AG09319 (cell line): ENCODE measurements at regions not wholly inside any gene's neighbourhood (a gene's known extent, or its start where the extent isn't known, plus 50 kb on each side); places are given as distances from the start of the nearest gene placed in this dataset.

Experiments used
- DNase-seq: peaks from one replicate; pipeline ENCODE4 v3.0.0-alpha.2; 2010; ENCODE audit warnings: low read depth; ENCODE audit errors: extremely low read depth
- CTCF ChIP-seq: IDR thresholded peaks from 2 replicates; pipeline ENCODE4 v1.5.1; 2011; ENCODE audit warnings: low read depth, mild to moderate bottlenecking, inconsistent platforms, low read length, moderate library complexity

GRCh38 chr16:65876056-65876408 lies 490.5 kb upstream of the CDH5 start:
- no peak for DNase-seq
- TF ChIP-seq CTCF = no peak

DNA sequence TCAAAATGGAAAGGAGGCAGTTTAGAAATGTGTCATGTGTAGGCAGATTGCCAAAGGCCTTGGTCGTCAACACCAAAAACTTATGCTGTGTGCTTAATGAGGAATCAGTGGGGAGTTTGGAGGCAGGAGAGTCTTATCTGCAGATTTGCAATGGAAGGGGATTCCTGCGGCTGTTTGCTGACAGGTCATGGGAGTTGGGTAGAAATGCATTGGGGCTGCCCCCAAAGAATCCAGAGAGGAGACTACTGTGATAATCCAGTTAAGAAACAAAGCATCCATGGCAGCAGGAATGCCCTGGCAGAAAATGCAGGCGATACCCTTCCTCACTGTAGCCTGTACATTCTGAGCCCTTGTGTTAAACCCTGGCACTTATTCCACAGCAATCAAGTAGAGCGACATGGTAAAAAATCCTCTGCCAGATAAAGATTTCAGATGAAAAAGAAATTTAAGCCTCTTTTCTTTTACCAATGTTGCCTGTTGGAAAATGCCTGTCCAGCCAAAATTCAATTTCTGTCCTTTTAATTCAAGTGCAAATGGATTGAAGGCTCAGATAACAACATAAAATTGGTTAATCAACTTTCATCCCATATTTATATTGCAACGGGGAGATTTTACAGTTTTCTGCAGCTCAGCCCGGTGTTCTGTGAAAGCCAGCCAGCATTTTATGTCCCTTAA lies 491.0 kb upstream of the CDH5 start:
- no peak for DNase-seq
- no peak for TF ChIP-seq CTCF

DNA sequence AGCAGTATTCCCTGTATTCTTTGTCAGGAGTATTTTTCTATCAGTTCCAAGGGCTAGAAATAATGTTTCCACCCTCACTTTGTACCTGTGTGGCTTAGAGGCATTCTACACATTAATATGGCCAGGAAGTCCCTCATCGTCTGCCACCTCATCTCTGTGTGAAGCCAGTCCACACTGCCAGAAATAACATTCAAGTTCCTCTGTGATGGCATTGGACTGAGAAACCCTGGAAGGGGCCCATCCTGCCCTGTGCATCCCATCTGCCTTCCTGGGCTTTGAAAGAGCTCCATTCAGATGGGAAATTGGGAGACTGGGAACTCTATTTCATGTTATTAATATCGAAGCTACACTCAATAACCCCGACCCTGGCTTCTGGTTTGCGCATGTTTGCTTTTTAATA lies 497.2 kb upstream of the CDH5 start:
- no peak for DNase-seq
- no peak for TF ChIP-seq CTCF

DNA sequence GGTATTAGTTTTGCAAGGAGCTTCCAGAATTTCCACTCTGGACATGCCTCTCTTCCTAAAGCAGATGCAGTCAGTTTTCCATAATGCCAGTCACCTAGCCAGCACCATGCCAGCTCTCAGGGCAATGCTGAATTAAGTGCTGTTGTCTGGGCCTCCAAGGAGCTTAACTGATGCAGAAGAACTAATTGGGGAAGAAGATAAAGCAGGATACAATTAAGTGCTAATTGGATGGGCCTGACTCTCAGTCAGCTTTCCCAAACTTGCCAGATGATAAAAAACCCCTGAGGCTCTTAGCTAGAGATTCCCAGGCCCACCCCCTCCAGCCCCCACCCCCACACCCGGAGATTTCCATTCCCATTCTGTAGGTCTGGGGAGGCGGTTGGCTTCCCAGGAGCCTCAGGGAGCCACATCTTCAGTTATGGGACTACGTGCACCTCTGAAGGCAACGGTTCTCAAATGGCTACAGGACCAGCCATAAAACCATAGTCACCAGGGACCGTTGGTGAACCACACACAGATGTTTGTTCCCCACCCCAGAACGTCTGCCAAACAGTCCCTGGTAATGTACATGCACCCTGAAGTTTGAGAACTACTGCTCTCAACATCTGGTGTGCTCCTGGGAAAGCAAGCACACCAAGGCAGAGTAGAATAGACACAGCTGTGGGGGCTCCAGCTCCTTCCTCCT lies 499.1 kb upstream of the CDH5 start:
- DNase-seq = no peak
- TF ChIP-seq CTCF = no peak

- no peak for TF ChIP-seq CTCF
- no peak for DNase-seq
Observed at GRCh38 chr16:65863236-65863635, 503.3 kb upstream of the CDH5 start.

DNA sequence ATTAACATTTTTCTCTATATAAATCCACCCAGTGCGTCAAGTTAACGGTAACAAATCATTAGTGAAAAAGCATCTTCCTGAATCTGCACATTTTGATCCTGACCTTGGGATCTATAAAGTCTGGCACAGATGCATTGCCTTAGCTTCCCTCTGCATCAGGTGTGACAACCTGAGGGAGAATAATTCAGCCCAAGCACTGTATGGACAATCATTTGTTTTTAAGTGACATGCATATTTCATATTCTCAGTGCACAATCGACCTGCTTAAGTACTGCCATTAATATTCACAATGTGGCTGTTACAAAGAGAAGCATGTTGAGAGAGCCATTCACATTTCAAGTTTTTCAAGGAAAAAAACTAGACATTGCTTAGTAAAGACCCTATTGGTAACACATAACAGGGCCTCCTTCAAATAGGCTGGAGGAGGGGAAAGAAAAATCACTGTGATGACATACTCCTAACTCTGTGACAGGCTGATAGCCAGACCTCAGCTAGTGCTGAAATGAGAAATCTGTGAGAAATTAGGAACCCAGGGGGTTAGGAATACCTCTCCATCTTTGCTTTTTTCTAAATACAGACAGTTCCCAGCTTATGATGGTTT lies 505.3 kb upstream of the CDH5 start:
- no peak for TF ChIP-seq CTCF

More for the DNA sequence above, 505.3 kb upstream of the CDH5 start:
- no peak for DNase-seq
